Right lobe of liver (tissue), 4 donors: ENCODE measurements at regions not wholly inside any gene's neighbourhood (a gene's known extent, or its start where the extent isn't known, plus 50 kb on each side); places are given as distances from the start of the nearest gene placed in this dataset.

Experiments used
- POLR2A ChIP-seq: fragments of 450-650 bp; IDR thresholded peaks from one replicate; pipeline ENCODE4 v1.6.1; 2017; ENCODE audit warnings: antibody characterized with exemption, mild to moderate bottlenecking
- TF ChIP-seq, protein P1 (sequence below), 4 donors: fragments of 200-600 bp in 3 of 4; fragments of 450-650 bp in 1 of 4; IDR thresholded peaks; one replicate each; pipeline versions ENCODE4 v1.5.1 to v1.8.0; 2016 to 2022; ENCODE audit warnings: antibody characterized with exemption in 4 of 4, mild to moderate bottlenecking in 2 of 4
- donor health status: DM: no; HTN: no; CAD: no.
- donor health status: DM: no; HTN: no; CAD: no.
- donor health status: DM: no; HTN: yes; CAD: no.

DNA sequence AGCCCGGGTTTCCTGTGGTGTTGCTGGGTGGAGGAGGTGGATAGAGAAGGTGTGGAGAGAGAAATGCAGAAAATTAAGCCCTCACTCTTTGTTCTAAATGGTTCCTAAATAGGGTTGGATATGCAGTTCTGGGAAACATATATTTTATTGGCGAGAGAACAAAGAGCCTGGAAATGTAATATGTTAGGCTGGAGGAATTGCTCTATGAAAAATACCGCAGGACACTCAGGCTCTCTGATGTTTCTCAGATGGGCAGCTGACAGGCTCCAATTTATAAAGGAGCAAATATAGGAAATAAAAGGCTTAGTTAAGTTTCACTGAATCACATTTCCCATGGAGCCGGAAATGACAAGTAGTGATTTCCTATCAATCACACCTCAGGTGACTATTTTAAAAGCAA is 428.0 kb downstream of the TMEM135 start:
- no peak for TF ChIP-seq POLR2A
- TF ChIP-seq, protein P1, sequence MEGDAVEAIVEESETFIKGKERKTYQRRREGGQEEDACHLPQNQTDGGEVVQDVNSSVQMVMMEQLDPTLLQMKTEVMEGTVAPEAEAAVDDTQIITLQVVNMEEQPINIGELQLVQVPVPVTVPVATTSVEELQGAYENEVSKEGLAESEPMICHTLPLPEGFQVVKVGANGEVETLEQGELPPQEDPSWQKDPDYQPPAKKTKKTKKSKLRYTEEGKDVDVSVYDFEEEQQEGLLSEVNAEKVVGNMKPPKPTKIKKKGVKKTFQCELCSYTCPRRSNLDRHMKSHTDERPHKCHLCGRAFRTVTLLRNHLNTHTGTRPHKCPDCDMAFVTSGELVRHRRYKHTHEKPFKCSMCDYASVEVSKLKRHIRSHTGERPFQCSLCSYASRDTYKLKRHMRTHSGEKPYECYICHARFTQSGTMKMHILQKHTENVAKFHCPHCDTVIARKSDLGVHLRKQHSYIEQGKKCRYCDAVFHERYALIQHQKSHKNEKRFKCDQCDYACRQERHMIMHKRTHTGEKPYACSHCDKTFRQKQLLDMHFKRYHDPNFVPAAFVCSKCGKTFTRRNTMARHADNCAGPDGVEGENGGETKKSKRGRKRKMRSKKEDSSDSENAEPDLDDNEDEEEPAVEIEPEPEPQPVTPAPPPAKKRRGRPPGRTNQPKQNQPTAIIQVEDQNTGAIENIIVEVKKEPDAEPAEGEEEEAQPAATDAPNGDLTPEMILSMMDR (IDR thresholded peaks at IDR 0.05): no peak
